Neural cell (in vitro differentiated cells): ENCODE measurements at regions not wholly inside any gene's neighbourhood (a gene's known extent, or its start where the extent isn't known, plus 50 kb on each side); places are given as distances from the start of the nearest gene placed in this dataset.

Experiments used
- H2AFZ ChIP-seq: fragments of 200-600, 300-800 bp; sonication (generic), shearing (Covaris generic); 2 replicates; pipeline ENCODE4 v1.6.0; 2014; ENCODE audit warnings: low read depth, mild to moderate bottlenecking, antibody characterized with exemption, low read length, moderate library complexity
- H3F3A ChIP-seq: fragments of 200-600 bp; shearing (Covaris generic); 2 replicates; pipeline ENCODE4 v1.6.1; 2016; ENCODE audit warnings: mild to moderate bottlenecking, moderate library complexity, mixed read lengths, antibody characterized with exemption, low read length; ENCODE audit not compliant: insufficient read depth, poor library complexity, severe bottlenecking
- H3K27ac ChIP-seq: fragments of 200-600, 300-800 bp; sonication (generic), shearing (Covaris generic); 2 replicates; pipeline ENCODE4 v1.5.1; 2014; ENCODE audit warnings: mild to moderate bottlenecking, low read length, moderate library complexity
- H3K27me3 ChIP-seq: fragments of 300-800, 200-600 bp; sonication (generic), shearing (Covaris generic); 2 replicates; pipeline ENCODE4 v1.6.0; 2014; ENCODE audit warnings: mild to moderate bottlenecking, low read depth, low read length, moderate library complexity; ENCODE audit not compliant: insufficient read depth
- H3K36me3 ChIP-seq: fragments of 300-800, 200-600 bp; sonication (generic), shearing (Covaris generic); 2 replicates; pipeline ENCODE4 v1.5.1; 2014; ENCODE audit warnings: mild to moderate bottlenecking, antibody characterized with exemption, low read length, moderate library complexity; ENCODE audit not compliant: insufficient read depth
- H3K4me2 ChIP-seq: fragments of 300-800, 200-600 bp; sonication (generic), shearing (Covaris generic); 2 replicates; pipeline ENCODE4 v1.6.0; 2014; ENCODE audit warnings: mild to moderate bottlenecking, low read length
- H3K4me3 ChIP-seq: fragments of 300-800, 200-600 bp; sonication (generic), shearing (Covaris generic); 2 replicates; pipeline ENCODE4 v1.5.1; 2014; ENCODE audit warnings: mild to moderate bottlenecking, low read length, moderate library complexity
- H3K79me2 ChIP-seq: fragments of 200-600 bp; shearing (Covaris generic); replicated peaks from 2 replicates; pipeline ENCODE4 v1.6.0; 2014; ENCODE audit warnings: mild to moderate bottlenecking, low read length, moderate library complexity; ENCODE audit not compliant: insufficient read depth
- H3K9ac ChIP-seq: fragments of 300-800, 200-600 bp; sonication (generic), shearing (Covaris generic); 2 replicates; pipeline ENCODE4 v1.6.1; 2016; ENCODE audit warnings: mild to moderate bottlenecking, low read length, mixed read lengths
- H3K9me2 ChIP-seq: fragments of 200-600 bp; shearing (Covaris generic); 2 replicates; pipeline ENCODE4 v1.6.1; 2016; ENCODE audit warnings: mild to moderate bottlenecking, low read length, mixed read lengths; ENCODE audit not compliant: insufficient read depth
- H3K9me3 ChIP-seq: fragments of 200-600, 300-800 bp; sonication (generic), shearing (Covaris generic); 2 replicates; pipeline ENCODE4 v1.6.1; 2016; ENCODE audit warnings: mild to moderate bottlenecking, mixed run types, low read length, moderate library complexity, mixed read lengths
- H4K20me1 ChIP-seq: fragments of 200-600 bp; shearing (Covaris generic); 2 replicates; pipeline ENCODE4 v1.6.1; 2016; ENCODE audit warnings: mild to moderate bottlenecking, mixed run types; ENCODE audit not compliant: insufficient read depth
- EP300 ChIP-seq: fragments of 450-650 bp; conservative IDR thresholded peaks from 2 replicates; pipeline ENCODE4 v1.6.1; 2014; ENCODE audit warnings: antibody characterized with exemption, mild to moderate bottlenecking, moderate library complexity; ENCODE audit not compliant: poor library complexity, severe bottlenecking
- EZH2 ChIP-seq: fragments of 200-600, 300-800 bp; shearing (Covaris generic), sonication (generic); IDR thresholded peaks from 2 replicates; pipeline ENCODE4 v1.6.1; 2014; ENCODE audit warnings: antibody characterized with exemption, low read length, borderline replicate concordance, mild to moderate bottlenecking; ENCODE audit not compliant: insufficient read depth, poor library complexity, severe bottlenecking
- MXI1 ChIP-seq: fragments of 450-650 bp; conservative IDR thresholded peaks from 2 replicates; pipeline ENCODE4 v1.6.1; 2014; ENCODE audit warnings: antibody characterized with exemption, mild to moderate bottlenecking; ENCODE audit not compliant: poor library complexity, severe bottlenecking
- POLR2AphosphoS5 ChIP-seq: IDR thresholded peaks from 2 replicates; pipeline ENCODE4 v1.6.1; 2012
- RAD21 ChIP-seq: fragments of 450-650 bp; conservative IDR thresholded peaks from 2 replicates; pipeline ENCODE4 v1.6.1; 2014; ENCODE audit warnings: antibody characterized with exemption, mild to moderate bottlenecking, moderate library complexity
- SMC3 ChIP-seq: fragments of 450-650 bp; conservative IDR thresholded peaks from 2 replicates; pipeline ENCODE4 v1.6.1; 2014; ENCODE audit warnings: antibody characterized with exemption, mild to moderate bottlenecking, moderate library complexity; ENCODE audit not compliant: poor library complexity
- TAF1 ChIP-seq: IDR thresholded peaks from 2 replicates; pipeline ENCODE4 v1.6.1; 2012; ENCODE audit warnings: low read depth
- TF ChIP-seq, protein P1 (sequence below): IDR thresholded peaks from 2 replicates; pipeline ENCODE4 v1.6.1; 2012; ENCODE audit warnings: borderline replicate concordance
- TF ChIP-seq, protein P2 (sequence below): fragments of 450-650 bp; IDR thresholded peaks from 2 replicates; pipeline ENCODE4 v1.5.1; 2014; ENCODE audit warnings: antibody characterized with exemption, mild to moderate bottlenecking, moderate library complexity; ENCODE audit not compliant: poor library complexity, severe bottlenecking

DNA sequence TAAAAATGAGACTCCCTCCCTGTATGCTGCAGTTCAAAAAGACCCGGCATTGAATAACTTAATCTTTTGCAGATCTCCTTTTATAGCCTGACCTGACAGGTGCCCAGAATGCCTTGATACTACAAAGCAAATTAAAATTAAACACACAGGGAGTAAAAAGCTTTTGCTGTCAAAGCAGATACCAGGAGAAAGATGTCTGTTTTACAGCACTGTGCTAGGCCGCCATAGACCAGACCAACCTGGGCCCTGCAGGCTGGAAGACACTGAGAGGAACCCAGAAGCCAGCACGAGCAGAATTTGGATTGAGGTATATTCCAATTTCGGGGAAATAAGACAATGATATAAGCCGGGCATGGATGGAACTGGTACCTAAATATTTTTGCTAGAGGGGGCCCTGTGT, 602.8 kb upstream of the SOX11 start (continued):
- TF ChIP-seq, protein P1, sequence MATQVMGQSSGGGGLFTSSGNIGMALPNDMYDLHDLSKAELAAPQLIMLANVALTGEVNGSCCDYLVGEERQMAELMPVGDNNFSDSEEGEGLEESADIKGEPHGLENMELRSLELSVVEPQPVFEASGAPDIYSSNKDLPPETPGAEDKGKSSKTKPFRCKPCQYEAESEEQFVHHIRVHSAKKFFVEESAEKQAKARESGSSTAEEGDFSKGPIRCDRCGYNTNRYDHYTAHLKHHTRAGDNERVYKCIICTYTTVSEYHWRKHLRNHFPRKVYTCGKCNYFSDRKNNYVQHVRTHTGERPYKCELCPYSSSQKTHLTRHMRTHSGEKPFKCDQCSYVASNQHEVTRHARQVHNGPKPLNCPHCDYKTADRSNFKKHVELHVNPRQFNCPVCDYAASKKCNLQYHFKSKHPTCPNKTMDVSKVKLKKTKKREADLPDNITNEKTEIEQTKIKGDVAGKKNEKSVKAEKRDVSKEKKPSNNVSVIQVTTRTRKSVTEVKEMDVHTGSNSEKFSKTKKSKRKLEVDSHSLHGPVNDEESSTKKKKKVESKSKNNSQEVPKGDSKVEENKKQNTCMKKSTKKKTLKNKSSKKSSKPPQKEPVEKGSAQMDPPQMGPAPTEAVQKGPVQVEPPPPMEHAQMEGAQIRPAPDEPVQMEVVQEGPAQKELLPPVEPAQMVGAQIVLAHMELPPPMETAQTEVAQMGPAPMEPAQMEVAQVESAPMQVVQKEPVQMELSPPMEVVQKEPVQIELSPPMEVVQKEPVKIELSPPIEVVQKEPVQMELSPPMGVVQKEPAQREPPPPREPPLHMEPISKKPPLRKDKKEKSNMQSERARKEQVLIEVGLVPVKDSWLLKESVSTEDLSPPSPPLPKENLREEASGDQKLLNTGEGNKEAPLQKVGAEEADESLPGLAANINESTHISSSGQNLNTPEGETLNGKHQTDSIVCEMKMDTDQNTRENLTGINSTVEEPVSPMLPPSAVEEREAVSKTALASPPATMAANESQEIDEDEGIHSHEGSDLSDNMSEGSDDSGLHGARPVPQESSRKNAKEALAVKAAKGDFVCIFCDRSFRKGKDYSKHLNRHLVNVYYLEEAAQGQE, result no peak

DNA sequence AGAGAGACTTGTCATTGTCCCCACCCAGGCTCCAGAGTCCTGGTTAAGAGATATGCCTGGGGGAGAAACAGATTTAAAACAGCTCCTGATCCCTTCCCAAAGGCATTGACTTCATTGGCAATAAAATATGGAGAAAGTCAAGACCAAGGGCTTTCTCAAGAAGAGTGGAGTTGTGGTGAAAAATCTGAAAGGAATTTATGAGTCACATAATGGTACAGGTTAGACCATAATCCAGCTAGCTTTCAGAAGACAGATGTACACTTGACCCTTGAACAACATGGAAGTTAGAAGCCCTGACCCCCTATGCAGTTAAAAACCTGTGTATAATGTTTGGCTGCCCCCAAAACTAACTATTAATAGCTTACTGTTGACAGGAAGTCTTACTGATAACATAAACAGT, 599.1 kb upstream of the SOX11 start:
- Histone ChIP-seq H3K27ac (no peak overlapping the region), H3K36me3 (no peaks in the 10 kb centered on the region), H3K9ac (no peak overlapping the region), H3K79me2 (no peaks in the 10 kb centered on the region), H4K20me1 (no peaks in the 10 kb centered on the region), H3K9me3 (no peaks in the 10 kb centered on the region), H2AFZ (no peak overlapping the region), H3K4me3 (no peak overlapping the region), H3K4me2 (no peak overlapping the region), H3K9me2 (no peaks in the 10 kb centered on the region), H3F3A (peaks cover 5% of the 10 kb centered on the region), H3K27me3 (no peaks in the 10 kb centered on the region)
- no peak for TF ChIP-seq MXI1
- no peak for TF ChIP-seq POLR2AphosphoS5
- TF ChIP-seq RAD21, result no peak
- no peak for TF ChIP-seq SMC3
- TF ChIP-seq, protein P1, result no peak
- TF ChIP-seq EP300, result no peak
- no peak for TF ChIP-seq TAF1
- no peak for TF ChIP-seq EZH2
- TF ChIP-seq, protein P2, sequence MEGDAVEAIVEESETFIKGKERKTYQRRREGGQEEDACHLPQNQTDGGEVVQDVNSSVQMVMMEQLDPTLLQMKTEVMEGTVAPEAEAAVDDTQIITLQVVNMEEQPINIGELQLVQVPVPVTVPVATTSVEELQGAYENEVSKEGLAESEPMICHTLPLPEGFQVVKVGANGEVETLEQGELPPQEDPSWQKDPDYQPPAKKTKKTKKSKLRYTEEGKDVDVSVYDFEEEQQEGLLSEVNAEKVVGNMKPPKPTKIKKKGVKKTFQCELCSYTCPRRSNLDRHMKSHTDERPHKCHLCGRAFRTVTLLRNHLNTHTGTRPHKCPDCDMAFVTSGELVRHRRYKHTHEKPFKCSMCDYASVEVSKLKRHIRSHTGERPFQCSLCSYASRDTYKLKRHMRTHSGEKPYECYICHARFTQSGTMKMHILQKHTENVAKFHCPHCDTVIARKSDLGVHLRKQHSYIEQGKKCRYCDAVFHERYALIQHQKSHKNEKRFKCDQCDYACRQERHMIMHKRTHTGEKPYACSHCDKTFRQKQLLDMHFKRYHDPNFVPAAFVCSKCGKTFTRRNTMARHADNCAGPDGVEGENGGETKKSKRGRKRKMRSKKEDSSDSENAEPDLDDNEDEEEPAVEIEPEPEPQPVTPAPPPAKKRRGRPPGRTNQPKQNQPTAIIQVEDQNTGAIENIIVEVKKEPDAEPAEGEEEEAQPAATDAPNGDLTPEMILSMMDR, result no peak
